HG03060 (cell line): ENCODE measurements at regions not wholly inside any gene's neighbourhood (a gene's known extent, or its start where the extent isn't known, plus 50 kb on each side); places are given as distances from the start of the nearest gene placed in this dataset.
"Not testable (repeated sequence)": the region's sequence is repeated elsewhere in the genome, so short reads cannot be mapped to it uniquely, and the experiment has no call there.

Experiments
- ATAC-seq: cut with Tn5 transposase; IDR thresholded peaks from one replicate; pipeline ENCODE4 v1.9.1; 2021; ENCODE audit warnings: low read depth, moderate number of reproducible peaks; ENCODE audit not compliant: unreplicated experiment

GRCh38 chr1:66424530-66424929 is 109.4 kb upstream of the SGIP1 start:
- ATAC-seq = not testable (repeated sequence)

GRCh38 chr1:66426239-66426853 is 107.6 kb upstream of the SGIP1 start:
- no peak for ATAC-seq

GRCh38 chr1:66430815-66431214 is 103.1 kb upstream of the SGIP1 start:
- ATAC-seq = not testable (repeated sequence)

- ATAC-seq = no peak
These were observed 102.0 kb upstream of the SGIP1 start for GRCh38 chr1:66431999-66432398.

- no peak for ATAC-seq
These were observed 100.3 kb upstream of the SGIP1 start for GRCh38 chr1:66433611-66434010.

GRCh38 chr1:66434096-66434495 is 99.9 kb upstream of the SGIP1 start:
- ATAC-seq = no peak

- ATAC-seq = no peak
These were observed 98.4 kb upstream of the SGIP1 start for GRCh38 chr1:66435541-66435940.

- ATAC-seq = peak; percentile 73
These were observed 97.4 kb upstream of the SGIP1 start for GRCh38 chr1:66436378-66437135.

- no peak for ATAC-seq
These were observed 96.9 kb upstream of the SGIP1 start for GRCh38 chr1:66437136-66437401.

- ATAC-seq = no peak
These were observed 95.9 kb upstream of the SGIP1 start for GRCh38 chr1:66438062-66438461.

GRCh38 chr1:66438501-66438900 is 95.5 kb upstream of the SGIP1 start:
- no peak for ATAC-seq

- peak; percentile 41 for ATAC-seq
These were observed 94.8 kb upstream of the SGIP1 start for GRCh38 chr1:66439031-66439740.

- no peak for ATAC-seq
These were observed 90.2 kb upstream of the SGIP1 start for GRCh38 chr1:66443793-66444192.

- no peak for ATAC-seq
These were observed 89.3 kb upstream of the SGIP1 start for GRCh38 chr1:66444438-66445265.

GRCh38 chr1:66445492-66446181 is 88.3 kb upstream of the SGIP1 start:
- ATAC-seq = peak; percentile 56

GRCh38 chr1:66446261-66447001 is 87.5 kb upstream of the SGIP1 start:
- ATAC-seq = peak; percentile 38

GRCh38 chr1:66450043-66450514 is 83.9 kb upstream of the SGIP1 start:
- ATAC-seq = no peak

GRCh38 chr1:66450847-66451246 is 83.1 kb upstream of the SGIP1 start:
- no peak for ATAC-seq

- ATAC-seq = no peak
These were observed 81.8 kb upstream of the SGIP1 start for GRCh38 chr1:66452162-66452561.

GRCh38 chr1:66452982-66453381 is 81.0 kb upstream of the SGIP1 start:
- ATAC-seq = peak; percentile 80
